Mesendoderm (in vitro differentiated cells): ENCODE measurements at regions not wholly inside any gene's neighbourhood (a gene's known extent, or its start where the extent isn't known, plus 50 kb on each side); places are given as distances from the start of the nearest gene placed in this dataset.

Source experiments
- DNase-seq: peaks from one replicate; pipeline ENCODE4 v3.0.0; 2013
- H2AK5ac ChIP-seq: 2 replicates; pipeline ENCODE4 v1.6.1; 2013; ENCODE audit warnings: low read length, inconsistent platforms
- H2BK120ac ChIP-seq: 2 replicates; pipeline ENCODE4 v1.6.1; 2013; ENCODE audit warnings: low read depth, mild to moderate bottlenecking, low read length, moderate library complexity, mixed read lengths
- H2BK15ac ChIP-seq: replicated peaks from 2 replicates; pipeline ENCODE4 v1.6.1; 2013; ENCODE audit warnings: low read depth, mild to moderate bottlenecking, moderate library complexity
- H2BK5ac ChIP-seq: 2 replicates; pipeline ENCODE4 v1.6.1; 2013; ENCODE audit warnings: low read length, inconsistent platforms
- H3K18ac ChIP-seq: 2 replicates; pipeline ENCODE4 v1.6.1; 2013; ENCODE audit warnings: mild to moderate bottlenecking, low read length, mixed read lengths
- H3K23ac ChIP-seq: one replicate; pipeline ENCODE4 v1.6.1; 2013; ENCODE audit warnings: low read length
- H3K27ac ChIP-seq: 2 replicates; pipeline ENCODE4 v1.5.1; 2013; ENCODE audit warnings: low read depth, mild to moderate bottlenecking, inconsistent platforms, low read length, moderate library complexity
- H3K27me3 ChIP-seq: 2 replicates; pipeline ENCODE4 v1.6.1; 2013; ENCODE audit warnings: low read length, control low read depth, mild to moderate bottlenecking, inconsistent platforms; ENCODE audit not compliant: insufficient read depth, poor library complexity
- H3K36me3 ChIP-seq: 2 replicates; pipeline ENCODE4 v1.6.1; 2013; ENCODE audit warnings: low read length, inconsistent platforms; ENCODE audit not compliant: control insufficient read depth, insufficient read depth
- H3K4ac ChIP-seq: one replicate; pipeline ENCODE4 v1.6.1; 2013; ENCODE audit warnings: low read depth, mild to moderate bottlenecking, low read length, moderate library complexity
- H3K4me1 ChIP-seq: 2 replicates; pipeline ENCODE4 v1.6.1; 2013; ENCODE audit warnings: low read depth, low read length, inconsistent platforms; ENCODE audit not compliant: control insufficient read depth
- H3K4me2 ChIP-seq: 2 replicates; pipeline ENCODE4 v1.6.1; 2013; ENCODE audit warnings: low read length
- H3K4me3 ChIP-seq: 2 replicates; pipeline ENCODE4 v1.5.1; 2013; ENCODE audit warnings: mild to moderate bottlenecking, low read length
- H3K56ac ChIP-seq: one replicate; pipeline ENCODE4 v1.6.1; 2013; ENCODE audit warnings: low read length
- H3K79me1 ChIP-seq: 2 replicates; pipeline ENCODE4 v1.6.1; 2013; ENCODE audit warnings: low read length, inconsistent platforms
- H3K79me2 ChIP-seq: 2 replicates; pipeline ENCODE4 v1.6.1; 2013; ENCODE audit warnings: mild to moderate bottlenecking, low read length; ENCODE audit not compliant: control insufficient read depth, insufficient read depth
- H3K9ac ChIP-seq: 2 replicates; pipeline ENCODE4 v1.6.1; 2013; ENCODE audit warnings: low read length, inconsistent platforms
- H4K5ac ChIP-seq: one replicate; pipeline ENCODE4 v1.6.1; 2013; ENCODE audit warnings: low read length
- H4K8ac ChIP-seq: one replicate; pipeline ENCODE4 v1.6.1; 2013; ENCODE audit warnings: low read depth, mild to moderate bottlenecking, control low read depth, low read length, moderate library complexity
- WGBS: extraction: QIAGEN DNeasy Blood & Tissue Kit; methylation state at CpG from one replicate; pipeline ENCODE4 v1.1.7; 2013; ENCODE audit warnings: low lambda C conversion rate, missing lambda C conversion rate; ENCODE audit not compliant: insufficient coverage; ENCODE audit errors: extremely low coverage; 5-methylcytosine and 5-hydroxymethylcytosine counted together

DNA sequence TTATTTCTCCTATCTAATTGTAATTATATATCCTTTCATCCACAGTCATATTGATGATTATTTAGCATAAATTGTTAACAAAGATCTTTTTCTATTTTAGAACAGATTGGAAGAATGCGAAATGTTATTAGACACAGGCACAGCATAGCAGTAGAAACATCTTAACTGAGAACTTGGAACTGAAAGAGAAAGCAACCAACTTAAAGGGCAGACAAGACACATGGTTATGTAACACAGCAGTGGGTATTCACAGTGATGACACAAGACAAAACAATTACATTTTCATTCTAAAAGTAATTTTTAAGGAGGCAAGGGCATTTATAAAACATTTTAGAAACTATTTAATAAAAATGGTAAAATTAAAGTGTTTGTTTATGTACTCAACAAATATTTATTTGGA, 57.7 kb upstream of the MEF2C start:
- H3K23ac ChIP-seq, result no peak overlapping the region
- no peaks in the 10 kb centered on the region for H3K79me2 ChIP-seq
- H3K4ac ChIP-seq, result no peak overlapping the region
- H2BK120ac ChIP-seq, result no peak overlapping the region
- no peak overlapping the region for H3K4me3 ChIP-seq
- H4K8ac ChIP-seq, result no peak overlapping the region
- H3K4me1 ChIP-seq, result no peaks in the 10 kb centered on the region
- no peak for DNase-seq
- H4K5ac ChIP-seq, result no peak overlapping the region
- H3K4me2 ChIP-seq, result no peak overlapping the region
- H2BK15ac ChIP-seq, result no peak overlapping the region
- no peaks in the 10 kb centered on the region for H3K27me3 ChIP-seq
- no peak overlapping the region for H3K9ac ChIP-seq
- H2AK5ac ChIP-seq, result no peak overlapping the region
- no peak overlapping the region for H2BK5ac ChIP-seq
- no peak overlapping the region for H3K27ac ChIP-seq
- no peak overlapping the region for H3K18ac ChIP-seq
- H3K56ac ChIP-seq, result no peak overlapping the region
- no peaks in the 10 kb centered on the region for H3K36me3 ChIP-seq
- WGBS, result no CpG with 5 or more reads among the region's 1 CpG
- H3K79me1 ChIP-seq, result no peaks in the 10 kb centered on the region

DNA sequence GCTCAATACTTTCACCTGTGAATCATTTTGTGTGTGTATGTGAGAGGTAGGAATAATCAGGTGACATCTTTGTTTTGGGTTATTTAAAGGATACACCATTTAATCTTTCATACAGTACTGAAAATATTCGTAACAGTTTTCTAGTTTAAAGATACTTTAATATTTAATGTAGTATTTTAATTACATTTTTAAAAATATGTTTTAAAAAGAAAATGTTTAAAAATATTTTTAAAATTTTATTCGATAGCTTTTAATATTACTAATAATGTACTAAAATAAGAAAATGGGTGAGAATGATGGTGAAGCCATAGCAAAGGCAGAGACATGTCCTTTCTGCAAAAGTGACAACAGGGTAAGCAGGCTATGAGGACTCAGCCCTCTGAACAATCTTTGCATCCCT, 56.3 kb upstream of the MEF2C start:
- no peak overlapping the region for H3K18ac ChIP-seq
- H3K4ac ChIP-seq, result no peak overlapping the region
- no peaks in the 10 kb centered on the region for H3K79me2 ChIP-seq
- no peak overlapping the region for H4K8ac ChIP-seq
- no peaks in the 10 kb centered on the region for H3K79me1 ChIP-seq
- no peak overlapping the region for H2BK15ac ChIP-seq
- no peak overlapping the region for H3K23ac ChIP-seq
- H3K4me2 ChIP-seq, result no peak overlapping the region
- H3K4me1 ChIP-seq, result no peaks in the 10 kb centered on the region
- H3K9ac ChIP-seq, result no peak overlapping the region
- no peak overlapping the region for H2BK5ac ChIP-seq
- H3K36me3 ChIP-seq, result no peaks in the 10 kb centered on the region
- H3K4me3 ChIP-seq, result no peak overlapping the region
- H3K27me3 ChIP-seq, result no peaks in the 10 kb centered on the region
- H2BK120ac ChIP-seq, result no peak overlapping the region
- no peak overlapping the region for H2AK5ac ChIP-seq
- no peak overlapping the region for H3K56ac ChIP-seq
- H3K27ac ChIP-seq, result no peak overlapping the region
- H4K5ac ChIP-seq, result no peak overlapping the region
- 100% methylated on average over 1 of the region's 2 CpGs for WGBS
- no peak for DNase-seq

- no peak overlapping the region for H2BK15ac ChIP-seq
- no peaks in the 10 kb centered on the region for H3K36me3 ChIP-seq
- H4K8ac ChIP-seq, result no peak overlapping the region
- H3K4me2 ChIP-seq, result no peak overlapping the region
- no peak overlapping the region for H3K4ac ChIP-seq
- WGBS, result no CpG with 5 or more reads among the region's 3 CpGs
- H3K23ac ChIP-seq, result no peak overlapping the region
- no peak overlapping the region for H3K4me3 ChIP-seq
- no peaks in the 10 kb centered on the region for H3K79me1 ChIP-seq
- H3K27me3 ChIP-seq, result no peaks in the 10 kb centered on the region
- no peak overlapping the region for H3K27ac ChIP-seq
- H3K56ac ChIP-seq, result no peak overlapping the region
- H3K18ac ChIP-seq, result no peak overlapping the region
- H2AK5ac ChIP-seq, result no peak overlapping the region
- no peaks in the 10 kb centered on the region for H3K79me2 ChIP-seq
- no peak overlapping the region for H4K5ac ChIP-seq
- H3K9ac ChIP-seq, result no peak overlapping the region
- no peak for DNase-seq
- H2BK5ac ChIP-seq, result no peak overlapping the region
- no peaks in the 10 kb centered on the region for H3K4me1 ChIP-seq
- no peak overlapping the region for H2BK120ac ChIP-seq
Observed at GRCh38 chr5:88938488-88938887, 55.5 kb upstream of the MEF2C start.

DNA sequence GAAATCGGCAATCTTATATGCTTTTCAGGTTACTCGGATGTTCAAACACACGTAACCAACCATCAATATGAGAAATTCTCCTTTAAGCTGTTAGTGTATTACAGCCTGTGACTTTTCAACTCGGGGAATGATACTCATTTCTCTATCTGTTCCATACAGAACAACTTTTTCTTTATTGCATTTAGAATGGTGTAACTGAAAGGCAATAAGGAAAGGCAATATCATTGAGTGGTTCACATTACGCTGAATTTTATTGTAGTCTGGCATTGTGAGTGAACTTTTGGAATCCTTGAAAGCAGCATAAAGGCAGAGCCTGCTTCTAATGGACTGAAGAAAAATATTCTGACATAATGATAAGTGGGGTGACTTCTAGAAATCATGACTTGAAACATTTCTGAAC, 54.4 kb upstream of the MEF2C start:
- H2BK15ac ChIP-seq, result no peak overlapping the region
- no peaks in the 10 kb centered on the region for H3K27me3 ChIP-seq
- H3K23ac ChIP-seq, result no peak overlapping the region
- no peaks in the 10 kb centered on the region for H3K4me1 ChIP-seq
- H3K36me3 ChIP-seq, result no peaks in the 10 kb centered on the region
- no peak overlapping the region for H3K9ac ChIP-seq
- H3K56ac ChIP-seq, result no peak overlapping the region
- H3K79me2 ChIP-seq, result no peaks in the 10 kb centered on the region
- no peaks in the 10 kb centered on the region for H3K79me1 ChIP-seq
- H4K8ac ChIP-seq, result no peak overlapping the region
- no peak overlapping the region for H3K4me2 ChIP-seq
- H3K4me3 ChIP-seq, result no peak overlapping the region
- H3K18ac ChIP-seq, result no peak overlapping the region
- no peak for DNase-seq
- no peak overlapping the region for H3K4ac ChIP-seq
- no peak overlapping the region for H2BK120ac ChIP-seq
- H2AK5ac ChIP-seq, result no peak overlapping the region
- WGBS, result no CpG with 5 or more reads among the region's 5 CpGs
- no peak overlapping the region for H4K5ac ChIP-seq
- no peak overlapping the region for H2BK5ac ChIP-seq
- H3K27ac ChIP-seq, result no peak overlapping the region

DNA sequence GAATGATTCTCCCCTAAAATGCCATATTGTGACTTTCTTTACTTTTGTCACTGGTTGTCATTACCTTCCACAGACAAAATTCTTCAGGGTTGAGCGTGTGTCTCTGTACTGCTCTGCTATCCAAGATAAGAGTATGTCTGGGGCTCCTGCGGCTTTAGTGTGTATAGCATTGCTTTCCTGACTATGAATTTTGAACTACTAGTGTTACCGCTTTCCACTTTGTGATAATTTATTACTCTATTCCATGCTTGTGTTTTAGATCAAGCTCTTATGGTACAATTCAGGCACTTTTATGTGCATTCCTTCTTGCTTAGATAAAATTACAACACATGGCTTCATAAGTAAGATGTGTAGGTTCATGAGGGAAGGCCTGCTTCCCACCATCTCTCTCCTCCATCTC, 51.5 kb upstream of the MEF2C start:
- H3K36me3 ChIP-seq, result no peaks in the 10 kb centered on the region
- no peak overlapping the region for H4K8ac ChIP-seq
- WGBS, result no CpG with 5 or more reads among the region's 3 CpGs
- H3K18ac ChIP-seq, result no peak overlapping the region
- no peak overlapping the region for H2BK15ac ChIP-seq
- no peak overlapping the region for H3K9ac ChIP-seq
- no peak overlapping the region for H2BK120ac ChIP-seq
- H3K4ac ChIP-seq, result no peak overlapping the region
- no peak overlapping the region for H3K23ac ChIP-seq
- no peak overlapping the region for H3K4me2 ChIP-seq
- H3K56ac ChIP-seq, result no peak overlapping the region
- no peak overlapping the region for H3K4me3 ChIP-seq
- no peaks in the 10 kb centered on the region for H3K27me3 ChIP-seq
- H2AK5ac ChIP-seq, result no peak overlapping the region
- H4K5ac ChIP-seq, result no peak overlapping the region
- DNase-seq, result no peak
- H3K4me1 ChIP-seq, result no peaks in the 10 kb centered on the region
- no peaks in the 10 kb centered on the region for H3K79me1 ChIP-seq
- no peaks in the 10 kb centered on the region for H3K79me2 ChIP-seq
- no peak overlapping the region for H3K27ac ChIP-seq
- H2BK5ac ChIP-seq, result no peak overlapping the region
